GM18502 (cell line): ENCODE measurements at regions not wholly inside any gene's neighbourhood (a gene's known extent, or its start where the extent isn't known, plus 50 kb on each side); places are given as distances from the start of the nearest gene placed in this dataset.

ENCODE experiments used
- ATAC-seq: cut with Tn5 transposase; IDR thresholded peaks from one replicate; pipeline ENCODE4 v1.9.1; 2021; ENCODE audit warnings: mild to moderate bottlenecking; ENCODE audit not compliant: unreplicated experiment, poor library complexity

- no peak for ATAC-seq
Observed at GRCh38 chr15:62561571-62561970, 396.5 kb upstream of the C2CD4B start.

- ATAC-seq: no peak
Observed at GRCh38 chr15:62564886-62565633, 400.0 kb upstream of the C2CD4B start.

GRCh38 chr15:62565634-62566026 is 400.5 kb upstream of the C2CD4B start:
- no peak for ATAC-seq

- no peak for ATAC-seq
Observed at GRCh38 chr15:62566248-62566647, 401.2 kb upstream of the C2CD4B start.

GRCh38 chr15:62567501-62567900 is 402.4 kb upstream of the C2CD4B start:
- ATAC-seq: no peak

- no peak for ATAC-seq
Observed at GRCh38 chr15:62568004-62568403, 402.9 kb upstream of the C2CD4B start.

- no peak for ATAC-seq
Observed at GRCh38 chr15:62568702-62569101, 403.6 kb upstream of the C2CD4B start.

GRCh38 chr15:62569460-62570404 is 404.6 kb upstream of the C2CD4B start:
- ATAC-seq: no peak

GRCh38 chr15:62570405-62570783 is 405.3 kb upstream of the C2CD4B start:
- no peak for ATAC-seq

- ATAC-seq: no peak
Observed at GRCh38 chr15:62571072-62571471, 406.0 kb upstream of the C2CD4B start.

- no peak for ATAC-seq
Observed at GRCh38 chr15:62572797-62573196, 407.7 kb upstream of the C2CD4B start.

GRCh38 chr15:62573876-62574275 is 408.8 kb upstream of the C2CD4B start:
- ATAC-seq: no peak

- no peak for ATAC-seq
Observed at GRCh38 chr15:62578546-62578945, 413.5 kb upstream of the C2CD4B start.

- ATAC-seq: no peak
Observed at GRCh38 chr15:62578960-62579359, 413.9 kb upstream of the C2CD4B start.

- no peak for ATAC-seq
Observed at GRCh38 chr15:62579842-62580241, 414.8 kb upstream of the C2CD4B start.

GRCh38 chr15:62582580-62582979 is 417.5 kb upstream of the C2CD4B start:
- no peak for ATAC-seq

GRCh38 chr15:62584301-62585235 is 419.5 kb upstream of the C2CD4B start:
- ATAC-seq: no peak

- no peak for ATAC-seq
Observed at GRCh38 chr15:62588938-62589670, 424.0 kb upstream of the C2CD4B start.
